GM23338 (cell line): ENCODE measurements at regions not wholly inside any gene's neighbourhood (a gene's known extent, or its start where the extent isn't known, plus 50 kb on each side); places are given as distances from the start of the nearest gene placed in this dataset.

Experiments used
- ATAC-seq: fragments of 200-7000 bp; cut with Tn5 transposase; 3 replicates; pipeline ENCODE4 v1.9.1; 2020
- DNase-seq: peaks from one replicate; pipeline ENCODE4 v3.0.0-alpha.2; 2015; ENCODE audit warnings: low spot score
- H2AFZ ChIP-seq: fragments of 200-600 bp; sonication (generic); 2 replicates; pipeline ENCODE4 v1.8.0; 2016; ENCODE audit warnings: antibody characterized with exemption, mild to moderate bottlenecking, moderate library complexity
- H3F3A ChIP-seq: fragments of 200-600 bp; sonication (generic); replicated peaks from 2 replicates; pipeline ENCODE4 v1.8.0; 2017; ENCODE audit warnings: antibody characterized with exemption, mixed run types, low read depth
- H3K27ac ChIP-seq: fragments of 200-600 bp; sonication (generic); 2 replicates; pipeline ENCODE4 v1.6.1; 2016; ENCODE audit warnings: low read depth
- H3K27me3 ChIP-seq: fragments of 200-600 bp; sonication (generic); 2 replicates; pipeline ENCODE4 v1.8.0; 2016; ENCODE audit warnings: mild to moderate bottlenecking, mixed run types, moderate library complexity; ENCODE audit not compliant: insufficient read depth
- H3K36me3 ChIP-seq: fragments of 200-600 bp; sonication (generic); 2 replicates; pipeline ENCODE4 v1.8.0; 2016; ENCODE audit warnings: mild to moderate bottlenecking; ENCODE audit not compliant: insufficient read depth
- H3K4me1 ChIP-seq: fragments of 200-600 bp; sonication (generic); 2 replicates; pipeline ENCODE4 v1.8.0; 2016; ENCODE audit warnings: mild to moderate bottlenecking, moderate library complexity; ENCODE audit not compliant: insufficient read depth
- H3K4me2 ChIP-seq: fragments of 200-600 bp; sonication (generic); 2 replicates; pipeline ENCODE4 v1.7.1; 2017; ENCODE audit warnings: mixed run types
- H3K4me3 ChIP-seq: fragments of 200-600 bp; sonication (generic); 2 replicates; pipeline ENCODE4 v1.6.1; 2016; ENCODE audit warnings: mixed run types
- H3K79me2 ChIP-seq: fragments of 200-600 bp; sonication (generic); replicated peaks from 2 replicates; pipeline ENCODE4 v1.8.0; 2017; ENCODE audit warnings: mild to moderate bottlenecking; ENCODE audit not compliant: insufficient read depth
- H3K9me2 ChIP-seq: fragments of 200-600 bp; sonication (generic); 2 replicates; pipeline ENCODE4 v1.8.0; 2017; ENCODE audit not compliant: insufficient read depth
- H4K20me1 ChIP-seq: fragments of 200-600 bp; sonication (generic); replicated peaks from 2 replicates; pipeline ENCODE4 v1.8.0; 2017; ENCODE audit warnings: mild to moderate bottlenecking; ENCODE audit not compliant: insufficient read depth
- H3K27ac Mint-ChIP-seq: 2 replicates; pipeline ENCODE4 v1.8.0; 2020; ENCODE audit warnings: inconsistent platforms, mild to moderate bottlenecking, moderate library complexity, mixed read lengths
- H3K27me3 Mint-ChIP-seq: 3 replicates; pipeline ENCODE4 v1.8.0; 2022; ENCODE audit warnings: low read depth, mild to moderate bottlenecking, moderate library complexity, mixed read lengths, inconsistent platforms; ENCODE audit not compliant: insufficient read depth, poor library complexity
- H3K36me3 Mint-ChIP-seq: 3 replicates; pipeline ENCODE4 v1.8.0; 2021; ENCODE audit warnings: low read depth, mild to moderate bottlenecking, inconsistent platforms, moderate library complexity, mixed read lengths
- H3K4me1 Mint-ChIP-seq: 3 replicates; pipeline ENCODE4 v1.8.0; 2020; ENCODE audit warnings: mild to moderate bottlenecking, inconsistent platforms, mixed read lengths
- H3K4me3 Mint-ChIP-seq: 3 replicates; pipeline ENCODE4 v1.8.0; 2021; ENCODE audit warnings: moderate library complexity, mild to moderate bottlenecking, inconsistent platforms, mixed read lengths
- H3K9me3 Mint-ChIP-seq: 3 replicates; pipeline ENCODE4 v1.8.0; 2020; ENCODE audit warnings: moderate library complexity, mild to moderate bottlenecking, inconsistent platforms, mixed read lengths
- CREB1 ChIP-seq: fragments of 250-450 bp; sonication (Bioruptor Pico); IDR thresholded peaks from 2 replicates; pipeline ENCODE4 v1.5.0; 2020; ENCODE audit warnings: low read depth, mild to moderate bottlenecking, moderate library complexity
- EZH2phosphoT487 ChIP-seq: fragments of 200-600 bp; sonication (generic); IDR thresholded peaks from one replicate; pipeline ENCODE4 v1.8.1; 2018; ENCODE audit warnings: antibody characterized with exemption; ENCODE audit not compliant: unreplicated experiment
- JUNB ChIP-seq: IDR thresholded peaks from one replicate; pipeline ENCODE4 v1.6.1; 2016; ENCODE audit warnings: antibody characterized with exemption; ENCODE audit not compliant: unreplicated experiment
- NANOG ChIP-seq: IDR thresholded peaks from 2 replicates; pipeline ENCODE4 v1.6.1; 2016; ENCODE audit warnings: antibody characterized with exemption, borderline replicate concordance
- REST ChIP-seq: IDR thresholded peaks from one replicate; pipeline ENCODE4 v1.6.1; 2018; ENCODE audit warnings: antibody characterized with exemption; ENCODE audit not compliant: unreplicated experiment
- STAT1 ChIP-seq: IDR thresholded peaks from one replicate; pipeline ENCODE4 v1.6.1; 2016; ENCODE audit warnings: antibody characterized with exemption; ENCODE audit not compliant: unreplicated experiment
- ZNF114 ChIP-seq: fragments of 250-450 bp; sonication (Bioruptor Pico); IDR thresholded peaks from 2 replicates; pipeline ENCODE4 v1.5.0; 2020; ENCODE audit warnings: mild to moderate bottlenecking, moderate library complexity
- ZNF331 ChIP-seq: fragments of 250-450 bp; sonication (Bioruptor Pico); IDR thresholded peaks from 2 replicates; pipeline ENCODE4 v1.5.0; 2020; ENCODE audit warnings: low read depth, mild to moderate bottlenecking, moderate library complexity
- TF ChIP-seq, protein P1 (sequence below): IDR thresholded peaks from 2 replicates; pipeline ENCODE4 v1.6.1; 2016; ENCODE audit warnings: antibody characterized with exemption
- TF ChIP-seq, protein P2 (sequence below), 2 experiments: fragments of 200-600 bp in 1 of 2; sonication (generic) in 1 of 2; conservative IDR thresholded peaks; 2 replicates each; pipeline versions ENCODE4 v1.5.1 to v1.6.1; 2016 to 2017; ENCODE audit warnings: antibody characterized with exemption in 2 of 2, low read depth in 2 of 2, mild to moderate bottlenecking in 2 of 2, moderate library complexity in 1 of 2

DNA sequence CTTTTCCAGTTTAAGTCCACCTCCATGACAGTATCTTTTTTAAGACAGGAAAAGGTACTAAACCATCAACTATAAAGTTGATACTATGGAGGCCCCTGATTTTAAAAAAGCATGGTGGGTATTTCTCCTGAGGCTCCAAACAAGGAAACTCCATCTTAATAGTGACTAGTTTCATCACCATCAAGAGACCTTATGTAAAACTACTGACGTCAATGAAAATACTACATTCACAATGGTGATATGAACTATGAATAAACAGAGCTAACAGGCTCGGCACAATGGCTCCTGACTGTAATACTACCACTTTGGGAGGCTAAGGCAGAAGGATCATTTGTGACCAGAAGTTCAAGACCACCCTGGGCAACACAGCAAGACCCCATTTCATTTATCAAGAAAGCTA lies 162.7 kb downstream of the KLF12 start:
- TF ChIP-seq, protein P1, sequence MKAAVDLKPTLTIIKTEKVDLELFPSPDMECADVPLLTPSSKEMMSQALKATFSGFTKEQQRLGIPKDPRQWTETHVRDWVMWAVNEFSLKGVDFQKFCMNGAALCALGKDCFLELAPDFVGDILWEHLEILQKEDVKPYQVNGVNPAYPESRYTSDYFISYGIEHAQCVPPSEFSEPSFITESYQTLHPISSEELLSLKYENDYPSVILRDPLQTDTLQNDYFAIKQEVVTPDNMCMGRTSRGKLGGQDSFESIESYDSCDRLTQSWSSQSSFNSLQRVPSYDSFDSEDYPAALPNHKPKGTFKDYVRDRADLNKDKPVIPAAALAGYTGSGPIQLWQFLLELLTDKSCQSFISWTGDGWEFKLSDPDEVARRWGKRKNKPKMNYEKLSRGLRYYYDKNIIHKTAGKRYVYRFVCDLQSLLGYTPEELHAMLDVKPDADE = no peak
- no peak for TF ChIP-seq CREB1
- no peak for DNase-seq
- no peak overlapping the region for H2AFZ ChIP-seq
- no peaks in the 10 kb centered on the region for H3K9me2 ChIP-seq
- H3K4me1 Mint-ChIP-seq = peaks cover 44% of the 10 kb centered on the region
- H3K27ac Mint-ChIP-seq = no peak overlapping the region
- H3K9me3 Mint-ChIP-seq = no peaks in the 10 kb centered on the region
- H3K36me3 ChIP-seq = no peaks in the 10 kb centered on the region
- no peaks in the 10 kb centered on the region for H3F3A ChIP-seq
- no peaks in the 10 kb centered on the region for H4K20me1 ChIP-seq
- H3K36me3 Mint-ChIP-seq = no peaks in the 10 kb centered on the region
- peaks cover 44% of the 10 kb centered on the region for H3K4me1 ChIP-seq
- no peak overlapping the region for H3K27ac ChIP-seq
- H3K4me3 ChIP-seq = no peak overlapping the region
- peaks cover 1% of the 10 kb centered on the region for H3K27me3 Mint-ChIP-seq
- H3K79me2 ChIP-seq = peaks cover 8% of the 10 kb centered on the region; the same call in 1 of the 2 replicates
- no peak overlapping the region for H3K4me3 Mint-ChIP-seq
- H3K4me2 ChIP-seq = no peak overlapping the region
- no peaks in the 10 kb centered on the region for H3K27me3 ChIP-seq
- ATAC-seq = no peak

DNA sequence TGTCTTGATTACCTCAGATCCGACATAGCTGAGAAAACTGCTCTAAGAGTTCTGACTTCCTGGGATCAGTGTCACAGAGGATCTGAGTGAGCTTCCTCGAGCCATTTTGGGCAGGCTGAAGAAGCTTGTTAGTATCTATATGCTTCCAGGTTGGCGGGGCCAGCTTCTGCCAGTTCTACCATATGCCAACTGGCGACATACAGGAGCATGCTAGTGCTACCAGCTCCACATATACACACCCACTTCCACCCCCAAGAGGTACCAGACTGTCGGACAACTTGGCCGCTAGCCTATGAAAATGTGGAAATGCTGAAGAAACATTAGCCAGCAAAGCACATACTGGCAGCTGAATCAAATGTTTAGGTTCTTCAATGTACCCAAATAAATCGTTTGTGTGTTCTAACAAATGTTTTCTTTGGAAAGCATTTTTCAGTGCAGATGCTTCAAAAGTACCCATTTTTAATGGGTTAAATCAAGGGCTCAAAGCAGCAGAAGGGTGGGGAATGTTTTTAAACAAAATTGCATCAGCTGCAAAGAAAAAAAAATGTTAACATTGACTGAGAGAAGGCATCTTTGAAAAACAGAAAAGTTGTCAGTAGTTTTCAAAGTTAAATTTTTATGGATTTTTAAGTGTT lies 163.7 kb downstream of the KLF12 start:
- Histone ChIP-seq H3F3A (no peaks in the 10 kb centered on the region), H3K4me2 (no peak overlapping the region), H4K20me1 (no peaks in the 10 kb centered on the region), H3K9me2 (no peaks in the 10 kb centered on the region), H2AFZ (no peak overlapping the region), H3K36me3 (no peaks in the 10 kb centered on the region), H3K4me3 (no peak overlapping the region), H3K79me2 (peaks cover 8% of the 10 kb centered on the region; the same call in 1 of the 2 replicates), H3K27ac (no peak overlapping the region), H3K27me3 (no peaks in the 10 kb centered on the region), H3K4me1 (peaks cover 40% of the 10 kb centered on the region)
- H3K27me3 Mint-ChIP-seq = no peaks in the 10 kb centered on the region
- H3K36me3 Mint-ChIP-seq = no peaks in the 10 kb centered on the region
- H3K27ac Mint-ChIP-seq = no peak overlapping the region; the same call in 1 of the 2 replicates
- no peak overlapping the region for H3K4me3 Mint-ChIP-seq
- DNase-seq = no peak
- no peak for ATAC-seq
- H3K4me1 Mint-ChIP-seq = peaks cover 37% of the 10 kb centered on the region
- no peaks in the 10 kb centered on the region for H3K9me3 Mint-ChIP-seq
- TF ChIP-seq JUNB (no peak), ZNF114 (CRISPR knock-in tag) (no peak), NANOG (no peak), REST (no peak), EZH2phosphoT487 (no peak), ZNF331 (CRISPR knock-in tag) (no peak), STAT1 (no peak)
- TF ChIP-seq, protein P1 = no peak
- TF ChIP-seq, protein P2, sequence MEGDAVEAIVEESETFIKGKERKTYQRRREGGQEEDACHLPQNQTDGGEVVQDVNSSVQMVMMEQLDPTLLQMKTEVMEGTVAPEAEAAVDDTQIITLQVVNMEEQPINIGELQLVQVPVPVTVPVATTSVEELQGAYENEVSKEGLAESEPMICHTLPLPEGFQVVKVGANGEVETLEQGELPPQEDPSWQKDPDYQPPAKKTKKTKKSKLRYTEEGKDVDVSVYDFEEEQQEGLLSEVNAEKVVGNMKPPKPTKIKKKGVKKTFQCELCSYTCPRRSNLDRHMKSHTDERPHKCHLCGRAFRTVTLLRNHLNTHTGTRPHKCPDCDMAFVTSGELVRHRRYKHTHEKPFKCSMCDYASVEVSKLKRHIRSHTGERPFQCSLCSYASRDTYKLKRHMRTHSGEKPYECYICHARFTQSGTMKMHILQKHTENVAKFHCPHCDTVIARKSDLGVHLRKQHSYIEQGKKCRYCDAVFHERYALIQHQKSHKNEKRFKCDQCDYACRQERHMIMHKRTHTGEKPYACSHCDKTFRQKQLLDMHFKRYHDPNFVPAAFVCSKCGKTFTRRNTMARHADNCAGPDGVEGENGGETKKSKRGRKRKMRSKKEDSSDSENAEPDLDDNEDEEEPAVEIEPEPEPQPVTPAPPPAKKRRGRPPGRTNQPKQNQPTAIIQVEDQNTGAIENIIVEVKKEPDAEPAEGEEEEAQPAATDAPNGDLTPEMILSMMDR (conservative IDR thresholded peaks at IDR 0.05; ENCODE audit: low read depth in 2 of 2) = no peak
